GM12878 (cell line): ENCODE measurements at regions not wholly inside any gene's neighbourhood (a gene's known extent, or its start where the extent isn't known, plus 50 kb on each side); places are given as distances from the start of the nearest gene placed in this dataset.

Experiments used
- ATAC-seq: fragments of 200-7000 bp; cut with Tn5 transposase; 3 replicates; pipeline ENCODE4 v1.9.1; 2020; ENCODE audit warnings: mild to moderate bottlenecking, moderate library complexity
- BruUV-seq: library from RNA; stranded (reverse); fragments of 400-500 nt; replicated peaks from 2 replicates; lab custom pipeline; 2021; lab: Mats Ljungman, UMichigan
- CTCF ChIA-PET: fragments of 300-600 bp; sonication (Branson Sonifier 250); formaldehyde crosslinking; extraction: SDS; loops from one replicate; lab custom pipeline; 2021; ENCODE audit warnings: inconsistent platforms; lab: Yijun Ruan, JAX
- POLR2A ChIA-PET: fragments of 350-600 bp; formaldehyde crosslinking; extraction: SDS; loops from one replicate; lab custom pipeline; 2021; ENCODE audit warnings: inconsistent platforms; lab: Charles Lee
- RAD21 ChIA-PET: fragments of 300-600 bp; sonication (Branson Sonifier 250); formaldehyde crosslinking; loops from one replicate; lab custom pipeline; 2023; ENCODE audit warnings: antibody characterized with exemption; ENCODE audit not compliant: unreplicated experiment; lab: Charles Lee
- SMC1A ChIA-PET: fragments of 300-600 bp; sonication (Branson Sonifier 250); formaldehyde crosslinking; loops from one replicate; lab custom pipeline; 2023; ENCODE audit not compliant: unreplicated experiment, uncharacterized antibody; lab: Charles Lee
- DNase-seq: peaks from one replicate; pipeline ENCODE4 v3.0.0-alpha.2; 2011; ENCODE audit warnings: low read depth, low spot score
- FAIRE-seq: peaks from 3 replicates; lab custom pipeline; 2011; peaks lifted over from hg19 to GRCh38; lab: Jason Lieb, UNC
- H2AFZ ChIP-seq: 2 replicates; pipeline ENCODE4 v1.6.0; 2011; ENCODE audit warnings: low read depth, low read length, control low read depth; ENCODE audit not compliant: control insufficient read depth
- H3K27ac ChIP-seq: 2 replicates; pipeline ENCODE4 v1.5.1; 2011; ENCODE audit warnings: control low read depth; ENCODE audit not compliant: control insufficient read depth, insufficient read depth
- H3K27me3 ChIP-seq, 2 experiments: replicated peaks in 1 of 2; 2 replicates each; pipeline versions ENCODE4 v1.6.0 to v1.6.1; 2011; ENCODE audit warnings: low read length in 1 of 2; ENCODE audit not compliant: control insufficient read depth in 2 of 2, insufficient read depth in 2 of 2
- H3K36me3 ChIP-seq, 2 experiments: 2 replicates each; pipeline ENCODE4 v1.5.1; 2011; ENCODE audit warnings: low read length in 1 of 2; ENCODE audit not compliant: control insufficient read depth in 2 of 2, insufficient read depth in 2 of 2
- H3K4me1 ChIP-seq: 2 replicates; pipeline ENCODE4 v1.6.1; 2011; ENCODE audit warnings: mild to moderate bottlenecking, low read length, moderate library complexity, mixed read lengths; ENCODE audit not compliant: control insufficient read depth, insufficient read depth
- H3K4me2 ChIP-seq: 2 replicates; pipeline ENCODE4 v1.6.0; 2011; ENCODE audit warnings: control low read depth; ENCODE audit not compliant: control insufficient read depth, insufficient read depth
- H3K4me3 ChIP-seq: fragments of 200-600 bp; sonication (generic); 2 replicates; pipeline ENCODE4 v1.5.1; 2016
- H3K79me2 ChIP-seq: 2 replicates; pipeline ENCODE4 v1.6.0; 2011; ENCODE audit warnings: low read length; ENCODE audit not compliant: control insufficient read depth, insufficient read depth
- H3K9ac ChIP-seq: 2 replicates; pipeline ENCODE4 v1.8.0; 2011; ENCODE audit warnings: low read length, control low read depth, mixed read lengths; ENCODE audit not compliant: control insufficient read depth, insufficient read depth
- H3K9me3 ChIP-seq: replicated peaks from 3 replicates; pipeline ENCODE4 v1.5.1; 2011; ENCODE audit warnings: mild to moderate bottlenecking, low read length; ENCODE audit not compliant: control insufficient read depth, insufficient read depth
- H4K20me1 ChIP-seq: 2 replicates; pipeline ENCODE4 v1.6.0; 2011; ENCODE audit not compliant: control insufficient read depth, insufficient read depth
- CBFB ChIP-seq: IDR thresholded peaks from 2 replicates; pipeline ENCODE4 v1.6.1; 2016; ENCODE audit warnings: antibody characterized with exemption, low read depth
- FOS ChIP-seq: IDR thresholded peaks from 3 replicates; pipeline ENCODE4 v1.6.1; 2011; ENCODE audit warnings: borderline replicate concordance; ENCODE audit not compliant: insufficient read length; ENCODE audit errors: extremely low read depth
- HDAC2 ChIP-seq: fragments of 200-600 bp; sonication (generic); IDR thresholded peaks from 2 replicates; pipeline ENCODE4 v1.6.1; 2017
- IKZF2 ChIP-seq, 2 experiments: fragments of 450-650 bp; IDR thresholded peaks; 2 replicates each; pipeline ENCODE4 v1.6.1; 2017; ENCODE audit warnings: mild to moderate bottlenecking in 2 of 2, moderate library complexity in 2 of 2
- JUNB ChIP-seq: IDR thresholded peaks from 2 replicates; pipeline ENCODE4 v1.6.1; 2016; ENCODE audit warnings: antibody characterized with exemption, mild to moderate bottlenecking
- NFYA ChIP-seq: IDR thresholded peaks from 2 replicates; pipeline ENCODE4 v1.6.1; 2011; ENCODE audit warnings: low read depth, mild to moderate bottlenecking, low read length, improper control_type of control experiment, borderline replicate concordance
- PRDM15 ChIP-seq: fragments of 450-650 bp; formaldehyde crosslinking; IDR thresholded peaks from 2 replicates; pipeline ENCODE4 v1.4.0; 2020; ENCODE audit warnings: mild to moderate bottlenecking, moderate library complexity
- RELA ChIP-seq: fragments of 450-650 bp; IDR thresholded peaks from 2 replicates; pipeline ENCODE4 v1.8.0; 2014; ENCODE audit warnings: borderline replicate concordance; ENCODE audit not compliant: partially characterized antibody
- SPI1 ChIP-seq: IDR thresholded peaks from 2 replicates; pipeline ENCODE4 v1.6.1; 2011; ENCODE audit warnings: low read depth, mild to moderate bottlenecking, low read length, moderate library complexity, borderline replicate concordance; ENCODE audit not compliant: insufficient read depth
- SRF ChIP-seq, 2 experiments: IDR thresholded peaks; 2 replicates each; pipeline ENCODE4 v1.6.1; 2011; ENCODE audit warnings: low read depth in 2 of 2, low read length in 2 of 2, mild to moderate bottlenecking in 1 of 2, moderate library complexity in 1 of 2
- SUZ12 ChIP-seq: fragments of 200-600 bp; sonication (generic); IDR thresholded peaks from one replicate; pipeline ENCODE4 v1.6.1; 2018; ENCODE audit warnings: antibody characterized with exemption, mild to moderate bottlenecking; ENCODE audit not compliant: unreplicated experiment
- TARDBP ChIP-seq: IDR thresholded peaks from 2 replicates; pipeline ENCODE4 v1.6.1; 2016; ENCODE audit warnings: borderline replicate concordance
- YY1 ChIP-seq: IDR thresholded peaks from 2 replicates; pipeline ENCODE4 v1.6.1; 2011; ENCODE audit warnings: low read depth, mild to moderate bottlenecking, low read length
- ZBED1 ChIP-seq: IDR thresholded peaks from 2 replicates; pipeline ENCODE4 v1.6.1; 2016; ENCODE audit warnings: borderline replicate concordance
- ZZZ3 ChIP-seq: IDR thresholded peaks from 2 replicates; pipeline ENCODE4 v1.6.1; 2011; ENCODE audit warnings: low read depth; ENCODE audit not compliant: control insufficient read depth, insufficient read length
- whole genome bisulfite sequencing: methylation state at CpG from one replicate; pipeline ENCODE4 v1.1.6; 2016; ENCODE audit warnings: low lambda C conversion rate; ENCODE audit not compliant: insufficient replicate concordance, insufficient coverage; ENCODE audit errors: missing lambda C conversion rate; 5-methylcytosine and 5-hydroxymethylcytosine counted together
- in situ Hi-C: fragments of 300-500 bp; cut with MboI; formaldehyde crosslinking; loops from 9 replicates; pipeline ENCODE4 v1.14.3; 2018; ENCODE audit warnings: mixed read lengths
- intact Hi-C: fragments of 100-400 bp; cut with micrococcal nuclease; formaldehyde crosslinking; loops from one replicate; pipeline ENCODE4 v1.14.2; 2022; ENCODE audit not compliant: unreplicated experiment
- TF ChIP-seq, protein P1 (sequence below): fragments of 450-650 bp; IDR thresholded peaks from 2 replicates; pipeline ENCODE4 v1.6.1; 2017; ENCODE audit warnings: borderline replicate concordance
- TF ChIP-seq, protein P2 (sequence below): fragments of 450-650 bp; IDR thresholded peaks from 2 replicates; pipeline ENCODE4 v1.6.1; 2017; ENCODE audit warnings: antibody characterized with exemption, mild to moderate bottlenecking, moderate library complexity
- TF ChIP-seq, protein P3 (sequence below): fragments of 450-650 bp; IDR thresholded peaks from 2 replicates; pipeline ENCODE4 v1.6.1; 2016; ENCODE audit warnings: mild to moderate bottlenecking

DNA sequence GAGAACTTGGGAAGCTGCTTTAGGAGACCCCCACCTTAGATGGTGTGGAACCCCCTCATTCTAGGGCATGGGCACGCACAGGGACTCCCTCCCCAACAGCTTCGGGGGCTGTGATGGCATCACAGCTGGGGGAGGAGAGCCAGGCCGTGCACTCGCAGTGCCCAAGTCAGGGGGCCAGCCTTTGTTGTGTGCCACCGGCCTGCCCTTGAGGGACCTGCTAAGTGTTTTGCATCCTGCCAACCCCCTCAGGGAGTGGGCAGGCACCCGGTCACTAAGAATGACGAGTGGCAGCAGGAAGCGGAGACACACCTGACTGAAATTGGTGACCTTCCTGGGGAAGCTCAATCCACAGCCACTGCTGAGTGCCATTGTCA, 334.9 kb upstream of the SFSWAP start:
- ATAC-seq (no peak), FAIRE-seq (no peak), DNase-seq (no peak)
- WGBS, result 34% methylated on average over 8 of the region's 8 CpGs
- H3K27me3 ChIP-seq, result no peaks in the 10 kb centered on the region; a peak in 1 of 4 replicates
- no peaks in the 10 kb centered on the region for H4K20me1 ChIP-seq
- no peak overlapping the region for H3K4me3 ChIP-seq
- H3K36me3 ChIP-seq, result no peaks in the 10 kb centered on the region
- H3K4me2 ChIP-seq, result no peak overlapping the region
- SMC1A ChIA-PET, result no interaction called here
- intact Hi-C loops, result no loop called here
- CTCF ChIA-PET, result no interaction called here
- no peaks in the 10 kb centered on the region for H3K4me1 ChIP-seq
- H3K79me2 ChIP-seq, result no peaks in the 10 kb centered on the region
- H3K27ac ChIP-seq, result no peak overlapping the region
- H3K9me3 ChIP-seq, result no peaks in the 10 kb centered on the region; the same call in 2 of the 3 replicates
- in situ Hi-C loops, result no loop called here
- H2AFZ ChIP-seq, result no peak overlapping the region
- TF ChIP-seq ZBED1, result no peak
- TF ChIP-seq RELA, result no peak
- no peak for TF ChIP-seq SRF (IDR thresholded peaks at IDR 0.05; ENCODE audit: low read depth in 2 of 2, low read length in 2 of 2)
- no peak for TF ChIP-seq SUZ12
- TF ChIP-seq, protein P1, sequence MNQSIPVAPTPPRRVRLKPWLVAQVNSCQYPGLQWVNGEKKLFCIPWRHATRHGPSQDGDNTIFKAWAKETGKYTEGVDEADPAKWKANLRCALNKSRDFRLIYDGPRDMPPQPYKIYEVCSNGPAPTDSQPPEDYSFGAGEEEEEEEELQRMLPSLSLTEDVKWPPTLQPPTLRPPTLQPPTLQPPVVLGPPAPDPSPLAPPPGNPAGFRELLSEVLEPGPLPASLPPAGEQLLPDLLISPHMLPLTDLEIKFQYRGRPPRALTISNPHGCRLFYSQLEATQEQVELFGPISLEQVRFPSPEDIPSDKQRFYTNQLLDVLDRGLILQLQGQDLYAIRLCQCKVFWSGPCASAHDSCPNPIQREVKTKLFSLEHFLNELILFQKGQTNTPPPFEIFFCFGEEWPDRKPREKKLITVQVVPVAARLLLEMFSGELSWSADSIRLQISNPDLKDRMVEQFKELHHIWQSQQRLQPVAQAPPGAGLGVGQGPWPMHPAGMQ, result no peak
- no peak for TF ChIP-seq NFYA
- TF ChIP-seq HDAC2, result no peak
- TF ChIP-seq, protein P2, sequence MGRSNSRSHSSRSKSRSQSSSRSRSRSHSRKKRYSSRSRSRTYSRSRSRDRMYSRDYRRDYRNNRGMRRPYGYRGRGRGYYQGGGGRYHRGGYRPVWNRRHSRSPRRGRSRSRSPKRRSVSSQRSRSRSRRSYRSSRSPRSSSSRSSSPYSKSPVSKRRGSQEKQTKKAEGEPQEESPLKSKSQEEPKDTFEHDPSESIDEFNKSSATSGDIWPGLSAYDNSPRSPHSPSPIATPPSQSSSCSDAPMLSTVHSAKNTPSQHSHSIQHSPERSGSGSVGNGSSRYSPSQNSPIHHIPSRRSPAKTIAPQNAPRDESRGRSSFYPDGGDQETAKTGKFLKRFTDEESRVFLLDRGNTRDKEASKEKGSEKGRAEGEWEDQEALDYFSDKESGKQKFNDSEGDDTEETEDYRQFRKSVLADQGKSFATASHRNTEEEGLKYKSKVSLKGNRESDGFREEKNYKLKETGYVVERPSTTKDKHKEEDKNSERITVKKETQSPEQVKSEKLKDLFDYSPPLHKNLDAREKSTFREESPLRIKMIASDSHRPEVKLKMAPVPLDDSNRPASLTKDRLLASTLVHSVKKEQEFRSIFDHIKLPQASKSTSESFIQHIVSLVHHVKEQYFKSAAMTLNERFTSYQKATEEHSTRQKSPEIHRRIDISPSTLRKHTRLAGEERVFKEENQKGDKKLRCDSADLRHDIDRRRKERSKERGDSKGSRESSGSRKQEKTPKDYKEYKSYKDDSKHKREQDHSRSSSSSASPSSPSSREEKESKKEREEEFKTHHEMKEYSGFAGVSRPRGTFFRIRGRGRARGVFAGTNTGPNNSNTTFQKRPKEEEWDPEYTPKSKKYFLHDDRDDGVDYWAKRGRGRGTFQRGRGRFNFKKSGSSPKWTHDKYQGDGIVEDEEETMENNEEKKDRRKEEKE, result no peak
- no peak for TF ChIP-seq IKZF2 (IDR thresholded peaks at IDR 0.05)
- no peak for TF ChIP-seq FOS
- no peak for TF ChIP-seq JUNB
- no peak for TF ChIP-seq PRDM15 (CRISPR knock-in tag)
- no peak for TF ChIP-seq TARDBP
- TF ChIP-seq YY1, result no peak
- no peak for TF ChIP-seq SPI1
- TF ChIP-seq, protein P3, sequence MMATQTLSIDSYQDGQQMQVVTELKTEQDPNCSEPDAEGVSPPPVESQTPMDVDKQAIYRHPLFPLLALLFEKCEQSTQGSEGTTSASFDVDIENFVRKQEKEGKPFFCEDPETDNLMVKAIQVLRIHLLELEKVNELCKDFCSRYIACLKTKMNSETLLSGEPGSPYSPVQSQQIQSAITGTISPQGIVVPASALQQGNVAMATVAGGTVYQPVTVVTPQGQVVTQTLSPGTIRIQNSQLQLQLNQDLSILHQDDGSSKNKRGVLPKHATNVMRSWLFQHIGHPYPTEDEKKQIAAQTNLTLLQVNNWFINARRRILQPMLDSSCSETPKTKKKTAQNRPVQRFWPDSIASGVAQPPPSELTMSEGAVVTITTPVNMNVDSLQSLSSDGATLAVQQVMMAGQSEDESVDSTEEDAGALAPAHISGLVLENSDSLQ, result no peak
- no peak for TF ChIP-seq ZZZ3
- TF ChIP-seq CBFB, result no peak
- RAD21 ChIA-PET, result no interaction called here
- BruUV-seq, result no TSS peak
- no peak overlapping the region for H3K9ac ChIP-seq
- POLR2A ChIA-PET, result no interaction called here
